ENCODE measurements at regions not wholly inside any gene's neighbourhood (a gene's known extent, or its start where the extent isn't known, plus 50 kb on each side); places are given as distances from the start of the nearest gene placed in this dataset.

GRCh38 chr4:119823891-119824290 is 195.3 kb upstream of the PDE5A start:
- H3K36me3 ChIP-seq (ENCODE audit: low read depth, missing control alignments) = no peaks in the 10 kb centered on the region
- H3K4me3 ChIP-seq = no peak overlapping the region
- no peak for DNase-seq
- no peak overlapping the region for H3K27ac ChIP-seq
- H3K27me3 ChIP-seq = no peaks in the 10 kb centered on the region
- no peak for TF ChIP-seq CTCF (IDR thresholded peaks at IDR 0.05)
- TF ChIP-seq POLR2A (IDR thresholded peaks at IDR 0.05) = no peak
- H3K4me1 ChIP-seq = no peaks in the 10 kb centered on the region
- H3K9me3 ChIP-seq = no peaks in the 10 kb centered on the region
- intact Hi-C loops (cut with DNase I; ENCODE audit: low total_unique reads) = no loop called here

- TF ChIP-seq CTCF (IDR thresholded peaks at IDR 0.05) (no peak), POLR2A (IDR thresholded peaks at IDR 0.05) (no peak)
- intact Hi-C loops (cut with DNase I; ENCODE audit: low total_unique reads) = no loop called here
Measured at GRCh38 chr4:119823045-119823444, 194.4 kb upstream of the PDE5A start.

GRCh38 chr4:119816473-119816872 is 187.9 kb upstream of the PDE5A start:
- Histone ChIP-seq H3K27me3 (no peaks in the 10 kb centered on the region), H3K27ac (no peak overlapping the region), H3K4me3 (no peak overlapping the region), H3K4me1 (no peaks in the 10 kb centered on the region), H3K36me3 (ENCODE audit: low read depth, missing control alignments) (no peaks in the 10 kb centered on the region), H3K9me3 (no peaks in the 10 kb centered on the region)
- TF ChIP-seq POLR2A (IDR thresholded peaks at IDR 0.05) (no peak), CTCF (IDR thresholded peaks at IDR 0.05) (no peak)
- no peak for DNase-seq
- intact Hi-C loops (cut with DNase I; ENCODE audit: low total_unique reads) = no loop called here

More at GRCh38 chr4:119823045-119823444, 194.4 kb upstream of the PDE5A start:
- no peak overlapping the region for H3K4me3 ChIP-seq
- no peaks in the 10 kb centered on the region for H3K27me3 ChIP-seq
- H3K9me3 ChIP-seq = no peaks in the 10 kb centered on the region
- DNase-seq = no peak
- no peak overlapping the region for H3K27ac ChIP-seq
- no peaks in the 10 kb centered on the region for H3K36me3 ChIP-seq (ENCODE audit: low read depth, missing control alignments)
- H3K4me1 ChIP-seq = no peaks in the 10 kb centered on the region
- WGBS, 2 donors = 95 to 100% methylated on average over 1 of the region's 1 CpG

GRCh38 chr4:119810001-119810400 is 181.4 kb upstream of the PDE5A start:
- Histone ChIP-seq H3K27ac (no peak overlapping the region), H3K4me1 (no peaks in the 10 kb centered on the region), H3K9me3 (no peaks in the 10 kb centered on the region), H3K4me3 (no peak overlapping the region), H3K27me3 (no peaks in the 10 kb centered on the region), H3K36me3 (ENCODE audit: low read depth, missing control alignments) (no peaks in the 10 kb centered on the region)
- intact Hi-C loops (cut with DNase I; ENCODE audit: low total_unique reads) = no loop called here
- WGBS, 2 donors = 90 to 92% methylated on average over 1 of the region's 1 CpG
- no peak for TF ChIP-seq POLR2A (IDR thresholded peaks at IDR 0.05)
- TF ChIP-seq CTCF (IDR thresholded peaks at IDR 0.05) = no peak
- no peak for DNase-seq

GRCh38 chr4:119804404-119804803 is 175.8 kb upstream of the PDE5A start:
- WGBS, 2 donors = 95 to 100% methylated on average over 1 of the region's 1 CpG
- Histone ChIP-seq H3K4me1 (no peaks in the 10 kb centered on the region), H3K4me3 (no peak overlapping the region), H3K36me3 (ENCODE audit: low read depth, missing control alignments) (no peaks in the 10 kb centered on the region), H3K9me3 (no peaks in the 10 kb centered on the region), H3K27ac (no peak overlapping the region), H3K27me3 (no peaks in the 10 kb centered on the region)
- no peak for DNase-seq
- TF ChIP-seq CTCF (IDR thresholded peaks at IDR 0.05) = no peak
- TF ChIP-seq POLR2A (IDR thresholded peaks at IDR 0.05) = no peak
- intact Hi-C loops (cut with DNase I; ENCODE audit: low total_unique reads) = no loop called here

Measured in testis (tissue), 2 donors.